Left colon (tissue), 2 donors: ENCODE measurements at regions not wholly inside any gene's neighbourhood (a gene's known extent, or its start where the extent isn't known, plus 50 kb on each side); places are given as distances from the start of the nearest gene placed in this dataset.
"Not testable (repeated sequence)": the region's sequence is repeated elsewhere in the genome, so short reads cannot be mapped to it uniquely, and the experiment has no call there.

Source experiments
- ATAC-seq: fragments of 200-7000 bp; cut with Tn5 transposase; one replicate; pipeline ENCODE4 v1.9.1; 2020; ENCODE audit warnings: mild to moderate bottlenecking, moderate library complexity
- DNase-seq, 2 donors: peaks; one replicate each; pipeline ENCODE4 v3.0.0-alpha.2; 2020
- intact Hi-C, 2 donors: fragments of 100-400 bp; cut with DNase I in 1 of 2; cut with micrococcal nuclease in 1 of 2; formaldehyde crosslinking; loops; one replicate each; pipeline versions ENCODE4 v1.11.2 to v1.14.0; 2022; cut with DNase I, micrococcal nuclease
- donor health status: DM: no; HTN: no; CAD: no.
- donor health status: DM: yes; HTN: yes; CAD: no.

DNA sequence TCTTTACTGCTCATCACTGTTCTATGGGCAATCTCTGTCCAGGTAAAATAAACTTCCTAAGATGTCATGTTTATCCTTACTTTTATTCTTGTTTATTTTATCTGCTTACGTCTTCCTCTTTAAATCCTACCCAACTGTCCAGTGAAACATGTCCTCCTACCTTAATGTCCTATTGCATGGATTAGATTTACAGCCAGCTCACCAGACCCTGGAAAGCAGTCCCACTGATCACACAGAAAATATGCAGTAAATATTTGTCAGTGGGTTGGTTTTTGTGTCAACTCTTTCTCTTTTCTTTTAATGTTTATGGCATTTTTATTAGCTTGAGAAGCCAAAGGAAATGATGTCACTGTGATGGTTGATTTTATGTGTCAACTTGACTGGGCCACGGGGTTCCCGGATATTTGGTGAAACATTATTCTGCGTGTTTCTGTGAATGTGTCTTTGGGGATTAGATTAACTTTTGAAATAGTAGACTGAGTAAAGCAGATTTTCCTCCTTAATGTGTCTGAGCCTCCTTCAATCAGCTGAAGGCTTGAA is 258.3 kb downstream of the SRGAP2C start:
- DNase-seq = no peak
- intact Hi-C loops = no loop called here
- ATAC-seq = no peak

DNA sequence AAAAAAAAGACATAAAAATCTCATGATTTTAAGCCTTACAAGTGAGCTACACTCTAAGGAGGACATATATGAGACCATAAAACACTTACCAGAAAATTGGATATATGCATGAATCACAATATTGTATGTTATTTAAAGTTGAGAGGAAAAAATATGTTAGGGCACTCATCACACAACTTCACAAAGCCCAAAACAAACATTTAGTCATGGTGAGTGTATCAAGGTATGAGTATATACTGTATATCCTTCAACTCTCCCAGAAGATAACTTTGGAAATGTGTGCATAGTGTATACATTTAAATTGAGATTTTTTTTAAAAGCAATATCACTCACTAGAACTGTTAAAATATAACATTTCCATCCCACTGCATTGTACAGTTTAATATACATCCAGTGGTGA is 259.3 kb downstream of the SRGAP2C start:
- intact Hi-C loops = no loop called here
- ATAC-seq (no peak), DNase-seq (no peak)

DNA sequence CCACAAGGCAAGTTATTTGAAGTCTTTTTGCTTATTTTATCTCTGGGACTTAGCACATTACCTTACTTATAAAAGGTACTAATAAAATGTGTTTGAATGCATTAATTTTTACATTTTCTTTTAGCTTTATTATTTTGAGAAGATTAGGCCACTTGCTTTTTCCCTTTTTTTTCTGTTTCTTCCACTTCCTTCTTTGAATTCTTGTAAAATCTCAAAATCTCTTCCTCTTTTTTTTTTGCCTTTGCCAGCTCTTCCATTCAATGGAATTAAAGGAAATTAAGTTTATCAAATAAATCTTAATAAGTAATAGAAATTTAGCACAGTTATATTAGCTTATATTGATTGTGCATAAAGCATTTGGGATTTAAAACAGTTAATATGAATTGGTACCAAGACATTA is 260.9 kb downstream of the SRGAP2C start:
- ATAC-seq (no peak), DNase-seq (no peak)
- intact Hi-C loops = no loop called here

DNA sequence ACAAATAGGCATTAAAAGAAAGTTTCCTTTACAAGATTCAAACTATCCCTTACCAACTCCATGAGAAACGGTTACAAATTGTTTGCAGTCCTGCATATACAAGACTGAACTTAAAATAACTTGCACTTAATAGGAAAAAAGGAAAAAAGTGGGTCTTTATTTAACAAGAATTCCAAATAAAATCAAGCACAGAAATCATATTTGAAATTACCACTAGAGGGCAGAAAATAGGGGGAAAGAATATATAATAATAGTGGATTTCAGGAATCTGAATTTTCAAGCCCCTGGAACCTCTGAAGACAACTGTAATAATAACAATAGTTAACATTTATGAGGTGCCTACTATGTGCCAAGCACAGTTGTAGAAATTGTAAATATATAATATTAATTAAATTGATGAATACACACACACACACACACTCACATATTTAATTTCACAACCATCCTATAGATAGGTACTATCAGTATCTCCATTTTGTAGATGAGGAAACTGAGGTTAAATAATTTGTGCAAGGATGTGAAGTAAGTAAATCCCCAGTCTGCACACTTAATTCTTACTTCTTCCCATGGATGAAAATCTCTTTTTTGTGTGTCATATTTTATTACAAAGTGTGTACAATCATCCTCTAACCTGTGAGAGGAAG is 262.6 kb downstream of the SRGAP2C start:
- ATAC-seq, intact Hi-C loops, DNase-seq: not testable (repeated sequence)

DNA sequence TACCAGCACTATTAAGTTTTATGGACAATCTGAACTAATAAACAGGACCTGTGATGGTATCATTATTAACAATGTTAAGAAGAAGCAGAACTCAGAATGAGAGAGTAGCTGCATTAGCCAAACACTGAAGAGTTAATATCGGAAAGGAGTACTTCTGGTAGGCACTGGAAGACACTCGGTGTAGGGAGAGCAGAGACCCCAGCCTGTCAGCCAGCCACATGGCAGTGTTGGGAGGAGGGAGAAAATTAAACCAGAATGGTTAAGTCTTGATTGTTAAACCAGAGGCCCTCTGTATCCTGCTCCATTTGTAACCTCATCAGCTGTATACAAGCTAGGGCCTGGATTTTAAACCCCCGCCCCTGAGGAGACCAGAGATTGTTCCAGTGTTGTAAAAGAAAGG is 263.3 kb downstream of the SRGAP2C start:
- DNase-seq, intact Hi-C loops, ATAC-seq: not testable (repeated sequence)

DNA sequence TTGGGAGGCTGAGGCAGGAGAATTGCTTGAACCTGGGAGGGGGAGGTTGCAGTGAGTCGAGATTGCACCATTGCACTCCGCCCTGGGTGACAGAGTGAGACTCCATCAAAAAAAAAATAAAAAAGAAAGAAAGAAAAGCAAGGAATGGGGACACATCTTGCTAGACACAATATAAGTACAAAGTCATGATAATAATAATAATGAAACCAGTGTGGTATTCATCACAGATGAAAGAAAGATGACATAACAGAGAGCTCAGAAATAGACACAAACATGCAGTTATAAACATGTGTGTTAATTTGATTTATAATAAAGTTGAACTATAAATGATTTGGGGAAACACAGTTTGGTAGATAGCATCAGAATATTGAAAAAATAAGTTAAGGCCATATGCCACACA is 264.1 kb downstream of the SRGAP2C start:
- intact Hi-C loops = no loop called here
- DNase-seq (no peak), ATAC-seq (no peak)

DNA sequence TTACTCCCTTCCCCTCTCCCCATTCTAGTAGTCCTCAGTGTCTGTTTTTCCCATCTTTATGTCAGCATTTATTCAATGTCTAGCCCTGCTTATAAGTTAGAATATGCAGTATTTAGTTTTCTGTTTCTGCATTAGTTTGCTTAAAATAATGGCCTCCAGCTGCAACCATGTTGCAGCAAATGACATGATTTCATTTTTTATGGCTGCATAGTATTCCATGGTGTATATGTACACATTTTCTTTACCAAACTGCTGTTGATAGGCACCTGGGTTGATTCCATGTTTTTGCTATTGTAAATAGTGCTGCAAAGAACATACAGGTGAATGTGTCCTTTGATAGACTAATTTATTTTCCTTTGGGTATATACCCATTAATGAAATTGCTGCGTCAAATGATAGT is 267.7 kb downstream of the SRGAP2C start:
- intact Hi-C loops = no loop called here
- ATAC-seq (no peak), DNase-seq (no peak)

DNA sequence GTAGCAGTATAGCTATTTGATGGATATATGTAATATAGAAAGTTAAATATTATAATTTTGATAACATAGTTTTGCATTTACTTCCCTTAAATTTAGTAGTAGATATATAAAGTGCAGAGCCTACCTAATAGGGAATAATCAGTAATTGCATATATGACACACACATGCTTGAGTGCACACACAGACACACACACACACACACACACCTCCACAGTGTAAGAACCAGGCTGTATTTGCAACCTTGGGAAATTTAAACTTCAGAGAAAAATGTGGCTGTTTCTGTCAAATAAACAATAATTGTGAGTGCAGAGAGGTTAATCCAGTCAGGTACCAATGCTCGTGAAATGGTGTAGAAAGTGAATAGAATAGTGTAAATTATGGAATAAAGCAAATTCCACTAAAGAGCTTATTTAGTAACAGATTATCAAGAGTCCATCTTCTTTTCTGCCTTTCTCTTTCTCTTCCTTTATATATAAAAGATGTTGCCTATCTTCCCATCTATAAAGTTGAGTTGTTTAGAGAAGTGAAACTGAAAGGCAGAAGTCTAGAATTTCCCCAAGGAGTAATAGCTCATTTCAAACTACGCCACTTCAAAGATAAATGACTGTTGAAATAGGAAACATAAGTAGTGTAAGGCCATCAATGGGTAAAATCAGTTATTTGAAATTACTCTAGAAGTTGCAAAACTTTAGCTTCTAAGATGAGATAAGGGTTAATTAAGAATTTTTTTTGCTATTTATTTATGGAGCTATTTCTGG is 273.7 kb downstream of the SRGAP2C start:
- intact Hi-C loops = no loop called here
- ATAC-seq = no peak
- DNase-seq = no peak

DNA sequence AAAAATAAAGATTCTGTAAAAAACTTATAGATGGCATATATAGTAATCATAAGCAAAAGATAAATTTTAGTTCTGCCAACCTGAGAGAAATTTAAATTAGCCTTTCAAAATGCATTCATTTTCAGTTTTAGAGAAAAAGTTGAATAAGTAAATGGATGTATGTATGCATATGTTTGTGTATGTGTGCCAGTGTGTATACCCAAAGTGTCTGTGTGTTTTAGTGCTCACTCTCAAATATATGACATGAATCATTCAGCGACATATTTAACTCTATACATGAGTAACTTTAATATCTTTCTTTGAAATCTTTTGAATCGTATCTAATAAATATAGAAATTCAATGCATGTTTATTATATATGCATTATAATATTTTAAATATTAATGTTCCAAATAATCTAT is 274.5 kb downstream of the SRGAP2C start:
- intact Hi-C loops = no loop called here
- ATAC-seq = no peak
- DNase-seq = no peak

DNA sequence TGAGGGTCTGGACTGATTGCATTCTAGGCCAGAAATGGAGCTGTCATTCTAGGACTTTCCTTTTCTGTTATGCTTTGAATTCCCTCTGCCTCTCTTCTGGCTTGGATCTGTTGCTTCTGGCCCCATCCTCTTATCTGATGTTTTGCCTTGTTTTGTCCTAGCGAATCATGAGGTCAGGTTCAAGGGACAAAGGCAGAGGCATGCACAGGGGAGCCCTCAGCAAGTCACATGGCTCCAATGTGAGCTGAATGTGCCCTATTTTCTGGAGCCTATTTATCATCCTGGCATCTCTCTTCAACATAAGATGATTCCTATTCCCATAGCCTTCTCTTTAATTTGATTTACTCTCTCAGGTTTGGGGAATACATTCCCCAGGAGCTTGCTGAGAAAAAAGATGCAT is 284.6 kb downstream of the SRGAP2C start:
- ATAC-seq, DNase-seq: not testable (repeated sequence)

DNA sequence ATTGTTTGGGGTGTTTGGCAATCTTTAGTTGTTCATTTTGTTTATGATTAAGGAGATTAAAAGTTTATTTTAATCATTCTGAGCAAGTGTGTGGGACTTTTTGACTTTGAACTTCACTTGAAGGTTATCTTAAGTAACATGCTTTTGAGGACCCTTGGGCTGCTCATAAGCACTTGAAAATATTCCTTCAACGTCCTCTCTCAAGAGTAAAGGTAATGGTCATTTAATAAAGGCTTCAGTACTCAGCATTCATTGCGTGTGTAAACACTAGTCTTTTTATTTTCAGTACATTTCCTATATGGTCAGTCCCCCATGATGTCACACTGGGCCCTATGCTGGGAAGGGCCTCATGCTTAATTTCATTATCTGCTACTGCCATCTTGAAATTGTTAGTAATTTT is 285.6 kb downstream of the SRGAP2C start:
- ATAC-seq, intact Hi-C loops, DNase-seq: not testable (repeated sequence)

More for the DNA sequence above, 284.6 kb downstream of the SRGAP2C start:
- intact Hi-C loops = not testable (repeated sequence)

DNA sequence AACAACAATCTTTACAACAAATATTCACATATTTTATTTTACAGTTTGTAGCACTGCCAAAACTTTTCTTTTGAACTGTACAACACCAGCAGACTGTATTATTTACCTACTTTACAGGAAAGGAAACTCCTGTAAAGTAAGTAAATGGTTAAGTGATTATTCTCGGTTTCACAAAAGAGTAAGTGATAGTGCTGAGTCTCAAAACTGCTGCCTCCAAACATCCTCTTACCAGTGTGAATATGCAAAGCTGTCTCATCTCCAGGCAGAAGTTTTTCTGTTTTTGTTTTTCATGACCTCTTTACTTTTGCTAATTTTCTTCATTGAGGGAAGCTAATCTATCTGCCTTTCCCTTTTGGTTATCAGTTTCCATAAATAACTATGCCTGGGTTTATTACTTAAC is 286.7 kb downstream of the SRGAP2C start:
- ATAC-seq (no peak), DNase-seq (no peak)
- intact Hi-C loops = no loop called here

DNA sequence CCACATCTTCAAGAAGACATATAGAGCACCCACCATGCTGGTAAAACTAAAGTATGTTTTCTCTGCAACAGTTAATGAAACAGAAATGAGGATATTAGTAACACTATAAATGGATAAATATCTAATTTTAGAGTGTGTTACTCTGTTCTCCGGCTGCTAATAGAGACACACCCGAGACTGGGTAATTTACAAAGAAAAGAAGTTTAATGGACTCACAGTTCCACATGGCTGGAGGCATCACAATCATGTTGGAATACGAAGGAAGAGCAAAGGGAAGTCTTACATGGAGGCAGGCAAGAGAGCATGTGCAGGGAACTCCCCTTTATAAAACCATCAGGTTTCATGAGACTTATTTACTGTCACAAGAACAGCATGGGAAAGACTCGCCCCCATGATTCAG is 287.2 kb downstream of the SRGAP2C start:
- ATAC-seq = no peak
- no peak for DNase-seq

DNA sequence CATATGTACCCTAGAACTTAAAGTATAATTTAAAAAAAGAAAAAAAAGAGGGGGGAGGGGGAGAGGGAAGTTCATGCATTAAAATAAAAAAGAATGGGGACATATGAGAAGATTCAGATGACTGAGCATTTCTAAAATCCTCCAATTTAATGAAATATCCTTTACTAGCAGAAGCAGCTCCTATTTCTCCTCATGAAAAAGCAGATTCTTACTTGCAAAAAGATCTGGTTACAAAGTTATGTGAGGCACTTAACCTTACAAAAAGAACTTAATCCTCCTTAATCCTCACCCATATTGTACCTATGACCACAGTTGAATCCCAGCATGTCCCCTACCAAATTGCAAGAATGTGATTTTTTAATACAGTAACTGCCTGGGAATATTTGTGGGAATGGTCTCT is 298.5 kb downstream of the SRGAP2C start:
- intact Hi-C loops = no loop called here
- ATAC-seq = no peak
- DNase-seq = no peak

More for the DNA sequence above, 287.2 kb downstream of the SRGAP2C start:
- intact Hi-C loops = no loop called here

DNA sequence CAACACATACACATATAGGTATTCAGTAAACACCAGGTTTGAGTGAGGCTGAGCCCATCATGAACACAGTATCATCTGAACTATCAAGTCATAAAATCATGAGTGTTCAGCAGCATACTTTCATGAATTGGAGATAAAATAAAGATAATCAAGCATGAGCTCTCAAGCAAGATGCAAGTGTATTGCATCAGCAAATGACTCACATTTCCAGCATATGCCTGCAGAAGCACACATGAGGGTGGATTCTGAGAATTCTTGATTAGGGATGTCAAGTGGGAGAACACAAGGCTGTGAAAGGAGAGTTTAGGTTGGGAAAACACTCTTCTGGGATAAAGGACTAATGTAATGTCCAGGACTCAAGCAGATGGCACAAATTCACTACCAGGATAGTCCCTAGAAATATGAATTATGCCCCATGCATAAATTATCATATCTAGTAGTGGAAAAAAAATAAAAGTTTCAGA is 299.2 kb downstream of the SRGAP2C start:
- intact Hi-C loops = no loop called here
- ATAC-seq (no peak), DNase-seq (no peak)

DNA sequence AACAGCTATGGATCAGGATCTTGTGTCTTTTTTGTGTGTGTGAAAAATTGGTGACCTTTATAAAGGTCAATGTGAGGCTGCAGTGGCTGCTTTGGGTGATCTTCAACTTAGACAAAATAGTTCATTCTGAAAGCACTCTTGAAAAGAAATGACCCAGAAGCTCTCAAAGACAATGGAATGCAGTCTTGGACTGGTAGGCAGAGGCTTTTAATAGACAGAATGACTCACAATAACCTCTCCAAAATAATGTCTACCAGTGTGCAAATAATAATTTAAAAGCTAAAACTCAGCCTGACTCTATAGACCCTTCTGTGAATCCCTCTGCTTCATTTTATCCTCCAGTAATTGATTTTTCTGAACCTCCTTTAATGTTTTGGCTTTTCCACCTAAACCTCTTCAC is 310.0 kb downstream of the SRGAP2C start:
- intact Hi-C loops, ATAC-seq, DNase-seq: not testable (repeated sequence)

DNA sequence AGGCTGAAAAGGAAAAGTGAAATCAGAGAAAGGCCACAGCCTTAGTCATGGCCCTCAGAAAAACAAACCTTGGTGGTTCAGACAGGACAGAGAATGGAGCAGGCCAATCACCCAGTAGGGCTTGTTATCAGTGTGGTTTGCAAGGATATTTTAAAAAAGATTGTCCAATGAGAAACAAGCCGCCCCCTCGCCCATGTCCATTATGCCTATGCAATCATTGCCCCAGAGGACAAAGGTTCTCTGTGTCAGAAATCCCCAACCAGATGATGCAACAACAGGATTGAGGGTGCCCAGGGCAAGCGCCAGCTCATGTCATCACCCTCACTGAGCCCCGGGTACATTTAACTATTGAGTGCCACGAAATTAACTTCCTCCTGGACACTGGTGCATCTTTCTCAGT is 326.7 kb downstream of the SRGAP2C start:
- intact Hi-C loops, DNase-seq, ATAC-seq: not testable (repeated sequence)

DNA sequence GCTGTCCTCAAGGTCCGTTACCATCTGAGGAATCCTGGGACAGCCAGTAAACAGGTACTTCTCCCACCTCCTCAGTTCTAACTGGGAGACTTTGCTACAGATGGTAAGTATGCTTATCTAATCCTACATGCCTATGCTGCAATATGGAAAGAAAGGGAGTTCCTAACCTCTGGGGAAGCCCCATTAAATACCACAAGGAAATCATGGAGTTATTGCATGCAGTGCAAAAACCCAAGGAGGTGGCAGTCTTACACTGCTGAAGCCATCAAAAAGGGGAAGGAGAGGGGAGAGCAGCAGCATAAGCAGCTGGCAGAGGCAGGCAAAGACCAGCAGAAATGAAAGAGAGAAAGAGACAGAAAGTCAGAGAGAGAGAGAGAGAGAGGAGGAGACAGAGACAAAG is 327.1 kb downstream of the SRGAP2C start:
- intact Hi-C loops, DNase-seq, ATAC-seq: not testable (repeated sequence)

DNA sequence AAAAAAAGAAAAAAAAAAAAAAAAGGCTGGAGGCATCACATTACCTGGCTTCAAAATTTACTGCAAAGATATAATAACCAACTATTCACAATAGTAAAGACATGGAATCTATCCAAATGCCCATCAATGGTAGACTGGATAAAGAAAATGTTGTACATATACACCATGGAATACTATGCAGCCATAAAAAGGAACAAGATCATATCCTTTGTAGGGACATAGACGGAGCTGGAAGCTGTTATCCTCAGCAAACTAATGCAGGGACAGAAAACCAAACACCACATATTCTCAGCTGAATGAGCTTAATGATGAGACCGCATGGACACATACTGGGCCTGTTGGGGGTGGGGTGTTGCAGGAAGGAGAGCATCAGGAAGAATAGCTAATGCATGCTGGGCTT is 330.5 kb downstream of the SRGAP2C start:
- no peak for ATAC-seq

More for the DNA sequence above, 330.5 kb downstream of the SRGAP2C start:
- intact Hi-C loops = no loop called here
- no peak for DNase-seq
